Neural progenitor cell (in vitro differentiated cells): ENCODE measurements at regions not wholly inside any gene's neighbourhood (a gene's known extent, or its start where the extent isn't known, plus 50 kb on each side); places are given as distances from the start of the nearest gene placed in this dataset.

Experiments used
- EZH2 ChIP-seq: fragments of 200-600 bp; sonication (generic); IDR thresholded peaks from 2 replicates; pipeline ENCODE4 v1.6.1; 2017; ENCODE audit warnings: antibody characterized with exemption, mild to moderate bottlenecking, moderate library complexity
- EZH2phosphoT487 ChIP-seq: fragments of 200-600 bp; sonication (generic); IDR thresholded peaks from 2 replicates; pipeline ENCODE4 v1.6.1; 2017; ENCODE audit warnings: antibody characterized with exemption
- TF ChIP-seq, protein P1 (sequence below): fragments of 200-600 bp; sonication (generic); IDR thresholded peaks from 2 replicates; pipeline ENCODE4 v1.5.1; 2017; ENCODE audit warnings: antibody characterized with exemption, mild to moderate bottlenecking

DNA sequence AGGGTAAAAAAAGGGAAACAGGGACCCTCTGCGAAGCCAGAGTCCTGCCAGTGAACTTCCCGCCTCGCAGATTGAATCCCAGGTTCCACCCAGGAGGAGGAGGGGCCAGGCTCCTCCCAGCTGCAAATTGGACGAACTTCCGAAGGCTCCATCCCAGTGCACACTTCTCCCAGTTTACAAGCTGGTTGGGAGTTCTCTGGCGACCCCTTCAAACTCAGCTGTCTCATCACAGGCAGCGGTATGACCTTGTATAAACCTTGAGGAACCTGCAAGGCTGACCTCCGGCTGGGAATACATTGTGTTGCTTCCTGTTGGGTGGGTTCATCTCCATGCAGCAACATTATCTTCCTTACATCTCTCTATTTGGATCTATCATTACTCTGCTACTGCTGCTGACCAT lies 962.7 kb downstream of the GRIK2 start:
- TF ChIP-seq, protein P1, sequence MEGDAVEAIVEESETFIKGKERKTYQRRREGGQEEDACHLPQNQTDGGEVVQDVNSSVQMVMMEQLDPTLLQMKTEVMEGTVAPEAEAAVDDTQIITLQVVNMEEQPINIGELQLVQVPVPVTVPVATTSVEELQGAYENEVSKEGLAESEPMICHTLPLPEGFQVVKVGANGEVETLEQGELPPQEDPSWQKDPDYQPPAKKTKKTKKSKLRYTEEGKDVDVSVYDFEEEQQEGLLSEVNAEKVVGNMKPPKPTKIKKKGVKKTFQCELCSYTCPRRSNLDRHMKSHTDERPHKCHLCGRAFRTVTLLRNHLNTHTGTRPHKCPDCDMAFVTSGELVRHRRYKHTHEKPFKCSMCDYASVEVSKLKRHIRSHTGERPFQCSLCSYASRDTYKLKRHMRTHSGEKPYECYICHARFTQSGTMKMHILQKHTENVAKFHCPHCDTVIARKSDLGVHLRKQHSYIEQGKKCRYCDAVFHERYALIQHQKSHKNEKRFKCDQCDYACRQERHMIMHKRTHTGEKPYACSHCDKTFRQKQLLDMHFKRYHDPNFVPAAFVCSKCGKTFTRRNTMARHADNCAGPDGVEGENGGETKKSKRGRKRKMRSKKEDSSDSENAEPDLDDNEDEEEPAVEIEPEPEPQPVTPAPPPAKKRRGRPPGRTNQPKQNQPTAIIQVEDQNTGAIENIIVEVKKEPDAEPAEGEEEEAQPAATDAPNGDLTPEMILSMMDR: no peak
- no peak for TF ChIP-seq EZH2
- TF ChIP-seq EZH2phosphoT487: no peak
